ENCODE measurements at regions not wholly inside any gene's neighbourhood (a gene's known extent, or its start where the extent isn't known, plus 50 kb on each side); places are given as distances from the start of the nearest gene placed in this dataset.
"Not testable (repeated sequence)": the region's sequence is repeated elsewhere in the genome, so short reads cannot be mapped to it uniquely, and the experiment has no call there.

- DNase-seq: no peak
Measured at GRCh38 chrX:63458981-63459380, 107.8 kb upstream of the SPIN4 start.

DNA sequence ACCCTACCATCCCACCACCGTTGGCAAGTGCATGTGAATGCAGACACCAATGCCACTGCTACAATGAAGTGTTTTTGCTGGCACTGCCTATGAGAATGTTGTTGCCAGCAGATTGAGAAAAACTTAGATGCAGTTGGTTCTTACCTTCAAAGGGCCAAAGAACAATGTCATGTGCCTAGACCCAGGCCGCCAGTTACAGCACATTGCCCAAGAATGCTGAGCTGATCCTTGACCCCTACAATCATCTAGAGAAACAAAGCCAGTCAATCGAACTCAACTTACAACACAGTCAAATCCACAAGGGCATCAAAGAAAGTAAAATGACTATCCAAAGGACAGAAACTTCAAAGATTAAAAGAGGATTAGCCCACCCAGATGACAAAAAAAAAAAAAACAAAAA lies 102.4 kb upstream of the SPIN4 start:
- no peak for DNase-seq

DNA sequence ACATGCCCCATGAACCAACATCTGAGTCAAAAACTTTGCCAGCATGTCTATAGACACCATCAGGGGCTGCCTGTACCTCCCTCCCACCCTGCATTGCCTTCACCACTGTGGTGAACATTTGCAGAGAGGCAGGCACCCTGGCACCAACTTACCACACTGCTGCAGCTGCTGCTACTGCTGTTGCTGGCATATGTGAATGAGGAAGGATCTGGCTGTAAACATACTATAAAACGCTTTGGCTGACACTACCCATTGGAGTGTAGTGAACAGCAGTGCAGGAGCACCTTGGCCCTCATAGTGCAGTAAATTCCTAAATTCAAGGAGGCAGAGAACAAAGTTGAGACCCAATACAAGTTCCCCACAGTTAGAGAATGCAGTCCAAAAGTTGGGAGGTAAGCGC lies 90.6 kb upstream of the SPIN4 start:
- DNase-seq: no peak

DNA sequence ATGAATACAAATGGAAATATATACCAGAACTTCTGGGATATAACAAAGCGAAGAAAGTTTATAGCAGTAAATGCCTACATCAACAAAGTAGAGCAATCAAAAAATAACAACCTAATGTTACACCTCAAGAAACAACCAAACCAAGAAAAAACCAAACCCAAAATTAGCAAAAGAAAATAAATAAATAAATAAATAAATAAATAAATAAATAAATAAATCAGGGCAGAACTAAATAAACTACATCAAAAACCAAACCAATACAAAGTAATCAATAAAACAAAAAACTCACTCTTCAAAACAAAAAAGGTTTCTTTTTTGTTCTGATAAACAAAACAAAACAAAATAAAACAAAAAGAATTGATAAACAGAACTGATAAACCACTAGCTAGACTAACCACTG lies 88.4 kb upstream of the SPIN4 start:
- no peak for DNase-seq

- no peak for DNase-seq
Measured at GRCh38 chrX:63436865-63437264, 85.7 kb upstream of the SPIN4 start.

GRCh38 chrX:63434665-63435064 lies 83.5 kb upstream of the SPIN4 start:
- no peak for DNase-seq

GRCh38 chrX:63434206-63434605 lies 83.1 kb upstream of the SPIN4 start:
- DNase-seq: no peak

- DNase-seq: no peak
Measured at GRCh38 chrX:63430026-63430425, 78.9 kb upstream of the SPIN4 start.

GRCh38 chrX:63428348-63428747 lies 77.2 kb upstream of the SPIN4 start:
- DNase-seq: no peak

DNA sequence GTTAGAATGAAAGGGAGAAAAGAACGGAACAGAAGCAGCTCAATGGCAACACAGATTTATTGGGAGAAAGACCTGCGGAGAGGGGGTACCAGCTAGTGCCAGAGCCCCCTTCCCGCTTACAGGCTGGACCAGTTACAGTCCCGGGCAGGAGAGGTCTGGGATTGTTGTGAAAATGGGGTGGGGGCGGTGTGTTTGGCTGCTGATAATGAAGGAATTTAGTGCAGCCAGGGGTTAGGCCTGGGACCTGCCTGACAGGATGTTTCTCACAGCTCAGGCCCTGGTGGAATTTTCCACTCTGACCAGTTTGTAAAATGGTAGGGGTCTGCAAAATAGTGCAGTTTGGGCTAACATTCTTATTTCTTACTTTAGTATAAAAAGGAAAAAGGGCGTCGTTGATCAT lies 75.4 kb upstream of the SPIN4 start:
- DNase-seq: no peak

GRCh38 chrX:63424063-63424462 lies 72.9 kb upstream of the SPIN4 start:
- DNase-seq: no peak

GRCh38 chrX:63421411-63421810 lies 70.3 kb upstream of the SPIN4 start:
- no peak for DNase-seq

DNA sequence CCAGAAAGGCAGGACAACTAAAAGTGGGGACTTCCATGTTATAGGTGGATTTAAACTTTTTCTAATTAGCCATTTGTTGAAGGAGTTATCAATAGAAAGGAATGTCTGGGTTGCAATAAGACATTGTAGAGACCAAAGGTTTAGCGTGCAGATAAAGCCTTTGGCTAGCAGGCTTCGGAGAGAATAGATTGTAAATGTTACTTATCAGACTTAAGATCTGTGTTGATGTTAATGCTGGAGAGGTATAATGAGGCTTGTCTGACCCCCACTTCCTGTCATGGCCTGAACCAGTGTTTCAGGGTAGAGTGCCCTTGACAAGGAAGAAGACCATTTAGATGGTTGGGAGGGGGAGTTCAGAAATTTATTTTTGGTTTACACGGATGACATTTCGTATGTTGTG lies 67.1 kb upstream of the SPIN4 start:
- no peak for DNase-seq

- no peak for DNase-seq
Measured at GRCh38 chrX:63417649-63418048, 66.5 kb upstream of the SPIN4 start.

DNA sequence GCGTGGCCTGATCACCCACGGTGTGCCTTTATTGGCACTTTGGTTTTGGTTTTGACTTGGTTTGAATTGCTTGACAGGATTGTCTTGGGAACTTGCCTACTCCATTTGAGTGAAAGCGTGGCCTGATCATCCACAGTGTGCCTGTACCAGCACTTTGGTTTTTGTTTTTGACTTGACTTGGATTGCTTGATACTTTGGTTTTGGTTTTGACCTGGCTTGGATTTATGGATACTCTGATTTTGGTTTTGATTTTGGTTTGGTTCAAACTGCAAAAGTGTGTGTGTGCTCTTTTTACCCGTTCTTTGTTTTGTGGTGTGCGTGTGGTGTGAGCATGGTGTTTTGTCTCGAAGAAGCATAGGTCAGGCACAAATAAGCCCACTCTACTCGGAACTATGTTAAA lies 58.8 kb upstream of the SPIN4 start:
- not testable (repeated sequence) for DNase-seq

DNA sequence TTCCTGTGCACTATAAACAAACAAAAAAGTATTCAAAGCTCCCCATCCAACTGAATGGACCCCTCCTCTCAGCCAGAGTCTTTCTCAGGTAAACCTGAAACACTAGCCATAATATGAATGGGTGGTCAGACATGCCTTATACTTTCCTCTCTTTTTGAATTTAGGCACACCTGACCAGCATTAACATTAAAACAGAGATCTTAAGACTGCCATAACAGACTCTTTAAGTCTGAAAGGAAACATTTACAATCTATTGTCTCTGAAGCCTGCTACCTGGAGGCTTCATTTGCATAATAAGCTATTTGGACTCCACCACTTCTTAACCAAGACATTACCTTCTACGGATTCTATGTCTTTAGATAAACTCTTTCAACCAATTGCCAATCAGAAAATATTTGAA lies 56.9 kb upstream of the SPIN4 start:
- DNase-seq: no peak

DNA sequence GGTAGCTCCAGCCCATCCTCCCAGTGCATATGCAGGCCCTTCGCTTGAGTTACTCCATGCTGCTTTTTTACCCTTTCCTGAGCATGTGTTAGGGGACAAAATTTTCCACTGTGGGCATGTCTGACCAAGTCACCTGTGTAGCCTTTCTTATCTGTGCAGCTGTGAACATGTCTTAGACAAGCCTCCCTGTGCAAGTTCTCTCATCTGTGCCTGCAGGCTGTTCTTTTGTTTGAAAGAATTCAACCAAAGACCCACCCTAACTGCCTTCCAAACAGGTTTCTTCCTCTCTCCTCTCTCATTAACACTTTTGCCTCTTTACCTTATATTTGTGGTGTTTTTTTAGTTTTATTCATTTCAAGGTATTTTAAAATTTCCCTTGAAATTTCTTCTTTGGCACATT lies 53.2 kb upstream of the SPIN4 start:
- no peak for DNase-seq

GRCh38 chrX:63402106-63402505 lies 51.0 kb upstream of the SPIN4 start:
- DNase-seq: no peak

Data from DMS79 (cell line).